Activated CD8-positive, alpha-beta T cell treated with anti-CD3 and anti-CD28 coated beads for 36 hours (primary cell): ENCODE measurements at regions not wholly inside any gene's neighbourhood (a gene's known extent, or its start where the extent isn't known, plus 50 kb on each side); places are given as distances from the start of the nearest gene placed in this dataset.
A peak's percentile ranks its signal among the peaks of the same experiment; 100 is the strongest.
"Not testable (repeated sequence)": the region's sequence is repeated elsewhere in the genome, so short reads cannot be mapped to it uniquely, and the experiment has no call there.

Source experiments
- ATAC-seq: fragments of 200-7000 bp; cut with Tn5 transposase; one replicate; pipeline ENCODE4 v1.10.0; 2021; ENCODE audit warnings: mild to moderate bottlenecking, moderate library complexity
- CTCF ChIA-PET: fragments of 350-600 bp; sonication (Branson Sonifier 250); formaldehyde crosslinking; loops from one replicate; lab custom pipeline; 2021; ENCODE audit warnings: antibody characterized with exemption; lab: Charles Lee
- POLR2A ChIA-PET: fragments of 350-600 bp; sonication (Branson Sonifier 250); formaldehyde crosslinking; loops from one replicate; lab custom pipeline; 2021; ENCODE audit warnings: antibody characterized with exemption; lab: Charles Lee
- DNase-seq: peaks from one replicate; pipeline ENCODE4 v3.0.0-alpha.2; 2020
- H3K27ac Mint-ChIP-seq: one replicate; pipeline ENCODE4 v1.8.0; 2021; ENCODE audit warnings: mild to moderate bottlenecking, mixed read lengths
- H3K27me3 Mint-ChIP-seq: one replicate; pipeline ENCODE4 v1.8.0; 2021; ENCODE audit warnings: mixed read lengths
- H3K36me3 Mint-ChIP-seq: one replicate; pipeline ENCODE4 v1.8.0; 2021; ENCODE audit warnings: low read depth, mixed read lengths
- H3K4me1 Mint-ChIP-seq: one replicate; pipeline ENCODE4 v1.8.0; 2021; ENCODE audit warnings: low read depth, mixed read lengths
- H3K4me3 Mint-ChIP-seq: one replicate; pipeline ENCODE4 v1.8.0; 2021; ENCODE audit warnings: mild to moderate bottlenecking, moderate library complexity, mixed read lengths
- H3K9me3 Mint-ChIP-seq: one replicate; pipeline ENCODE4 v1.8.0; 2021; ENCODE audit warnings: mixed read lengths
- intact Hi-C: fragments of 100-400 bp; cut with micrococcal nuclease; formaldehyde crosslinking; loops from one replicate; pipeline ENCODE4 v1.10.0; 2022
- TF ChIP-seq, protein P1 (sequence below): fragments of 200-600 bp; IDR thresholded peaks from one replicate; pipeline ENCODE4 v1.8.0; 2022; ENCODE audit warnings: antibody characterized with exemption, mild to moderate bottlenecking

DNA sequence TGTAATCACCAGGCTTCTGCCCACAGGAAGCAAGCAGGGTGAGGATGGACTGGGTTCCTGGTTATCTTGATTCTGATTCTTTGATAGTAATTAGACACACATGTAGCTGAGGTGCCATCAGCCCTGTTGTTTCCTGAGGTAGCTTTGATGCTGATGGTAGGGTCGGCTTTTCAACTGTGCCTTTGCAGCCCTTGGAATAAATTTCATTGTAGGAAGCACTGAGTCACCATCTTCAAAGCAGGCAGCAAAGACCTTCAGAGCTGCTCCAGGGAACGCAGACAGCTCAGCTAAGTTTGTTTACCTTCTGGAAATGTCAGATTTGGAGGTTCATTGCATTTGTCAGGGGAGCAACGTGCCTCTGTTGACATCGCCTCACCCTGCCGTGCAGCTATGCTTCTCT is 135.4 kb downstream of the ASMT start:
- DNase-seq: no peak
- Mint-ChIP-seq H3K4me3 (no peak overlapping the region), H3K27ac (no peak overlapping the region), H3K36me3 (peaks cover 40% of the 10 kb centered on the region), H3K9me3 (peaks cover 31% of the 10 kb centered on the region), H3K4me1 (no peaks in the 10 kb centered on the region), H3K27me3 (no peaks in the 10 kb centered on the region)
- ATAC-seq: no peak
- intact Hi-C loops: no loop called here
- TF ChIP-seq, protein P1, sequence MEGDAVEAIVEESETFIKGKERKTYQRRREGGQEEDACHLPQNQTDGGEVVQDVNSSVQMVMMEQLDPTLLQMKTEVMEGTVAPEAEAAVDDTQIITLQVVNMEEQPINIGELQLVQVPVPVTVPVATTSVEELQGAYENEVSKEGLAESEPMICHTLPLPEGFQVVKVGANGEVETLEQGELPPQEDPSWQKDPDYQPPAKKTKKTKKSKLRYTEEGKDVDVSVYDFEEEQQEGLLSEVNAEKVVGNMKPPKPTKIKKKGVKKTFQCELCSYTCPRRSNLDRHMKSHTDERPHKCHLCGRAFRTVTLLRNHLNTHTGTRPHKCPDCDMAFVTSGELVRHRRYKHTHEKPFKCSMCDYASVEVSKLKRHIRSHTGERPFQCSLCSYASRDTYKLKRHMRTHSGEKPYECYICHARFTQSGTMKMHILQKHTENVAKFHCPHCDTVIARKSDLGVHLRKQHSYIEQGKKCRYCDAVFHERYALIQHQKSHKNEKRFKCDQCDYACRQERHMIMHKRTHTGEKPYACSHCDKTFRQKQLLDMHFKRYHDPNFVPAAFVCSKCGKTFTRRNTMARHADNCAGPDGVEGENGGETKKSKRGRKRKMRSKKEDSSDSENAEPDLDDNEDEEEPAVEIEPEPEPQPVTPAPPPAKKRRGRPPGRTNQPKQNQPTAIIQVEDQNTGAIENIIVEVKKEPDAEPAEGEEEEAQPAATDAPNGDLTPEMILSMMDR: no peak
- CTCF ChIA-PET: no interaction called here
- POLR2A ChIA-PET: no interaction called here

DNA sequence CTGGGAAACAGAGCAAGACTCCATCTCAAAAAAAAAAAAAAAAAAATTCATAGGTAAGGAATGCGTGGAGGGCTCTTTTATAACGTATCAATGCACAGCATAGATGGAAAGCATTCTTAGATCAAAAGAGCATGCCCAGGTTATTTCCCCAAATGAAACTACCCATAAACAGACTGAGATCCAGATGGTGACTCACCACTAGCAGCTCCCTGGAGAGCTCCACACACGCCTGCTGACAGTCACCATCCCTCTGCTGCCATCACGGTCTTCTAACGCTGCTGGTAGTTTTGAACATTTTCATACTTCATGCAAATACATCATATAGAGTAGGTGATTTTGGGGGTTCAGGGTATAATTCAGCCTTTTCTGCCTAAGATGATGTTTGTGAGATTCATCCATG is 136.9 kb downstream of the ASMT start:
- ATAC-seq (no peak), DNase-seq (no peak)
- no peak overlapping the region for H3K4me3 Mint-ChIP-seq
- H3K27me3 Mint-ChIP-seq: no peaks in the 10 kb centered on the region
- no peaks in the 10 kb centered on the region for H3K4me1 Mint-ChIP-seq
- H3K36me3 Mint-ChIP-seq: peaks cover 37% of the 10 kb centered on the region
- ChIA-PET POLR2A (no interaction called here), CTCF (no interaction called here)
- no peak overlapping the region for H3K27ac Mint-ChIP-seq
- intact Hi-C loops: no loop called here
- peaks cover 39% of the 10 kb centered on the region for H3K9me3 Mint-ChIP-seq
- TF ChIP-seq, protein P1: no peak

DNA sequence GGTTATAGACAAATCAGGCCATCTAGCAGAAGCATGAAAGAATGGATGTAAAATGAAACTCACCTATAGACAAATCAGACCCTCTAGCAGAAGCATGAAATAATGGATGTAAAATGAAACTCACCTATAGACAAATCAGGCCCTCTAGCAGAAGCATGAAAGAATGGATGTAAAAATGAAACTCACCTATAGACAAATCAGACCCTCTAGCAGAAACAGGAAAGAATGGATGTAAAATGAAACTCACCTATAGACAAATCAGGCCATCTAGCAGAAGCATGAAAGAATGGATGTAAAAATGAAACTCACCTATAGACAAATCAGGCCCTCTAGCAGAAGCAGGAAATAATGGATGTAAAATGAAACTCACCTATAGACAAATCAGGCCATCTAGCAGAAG is 137.9 kb downstream of the ASMT start:
- H3K27ac Mint-ChIP-seq, POLR2A ChIA-PET, ATAC-seq, CTCF ChIA-PET, DNase-seq, H3K4me1 Mint-ChIP-seq, H3K4me3 Mint-ChIP-seq, H3K27me3 Mint-ChIP-seq, intact Hi-C loops: not testable (repeated sequence)
- H3K36me3 Mint-ChIP-seq: peaks cover 39% of the 10 kb centered on the region
- H3K9me3 Mint-ChIP-seq: peaks cover 42% of the 10 kb centered on the region

DNA sequence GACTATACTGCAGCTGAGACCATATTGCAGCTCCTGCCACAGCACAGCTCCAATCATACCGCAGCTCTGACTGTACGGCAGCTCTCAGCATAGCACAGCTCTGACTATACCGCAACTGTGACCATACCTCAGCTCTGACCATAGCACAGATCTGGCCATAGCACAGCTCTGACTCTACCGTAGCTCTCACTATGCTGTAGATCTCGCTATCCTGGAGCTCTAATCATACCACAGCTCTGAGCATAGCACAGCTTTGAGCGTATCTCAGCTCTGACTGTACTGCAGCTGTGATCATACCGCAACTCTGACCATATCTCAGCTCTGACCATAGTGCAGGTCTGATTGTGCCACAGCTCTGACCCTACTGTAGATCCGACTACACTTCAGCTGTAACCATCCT is 139.2 kb downstream of the ASMT start:
- H3K27me3 Mint-ChIP-seq: no peaks in the 10 kb centered on the region
- peaks cover 38% of the 10 kb centered on the region for H3K36me3 Mint-ChIP-seq
- POLR2A ChIA-PET: no interaction called here
- no peak overlapping the region for H3K4me3 Mint-ChIP-seq
- intact Hi-C loops: no loop called here
- peaks cover 39% of the 10 kb centered on the region for H3K9me3 Mint-ChIP-seq
- DNase-seq (no peak), ATAC-seq (no peak)
- TF ChIP-seq, protein P1: no peak
- CTCF ChIA-PET: no interaction called here
- no peak overlapping the region for H3K27ac Mint-ChIP-seq
- no peaks in the 10 kb centered on the region for H3K4me1 Mint-ChIP-seq

DNA sequence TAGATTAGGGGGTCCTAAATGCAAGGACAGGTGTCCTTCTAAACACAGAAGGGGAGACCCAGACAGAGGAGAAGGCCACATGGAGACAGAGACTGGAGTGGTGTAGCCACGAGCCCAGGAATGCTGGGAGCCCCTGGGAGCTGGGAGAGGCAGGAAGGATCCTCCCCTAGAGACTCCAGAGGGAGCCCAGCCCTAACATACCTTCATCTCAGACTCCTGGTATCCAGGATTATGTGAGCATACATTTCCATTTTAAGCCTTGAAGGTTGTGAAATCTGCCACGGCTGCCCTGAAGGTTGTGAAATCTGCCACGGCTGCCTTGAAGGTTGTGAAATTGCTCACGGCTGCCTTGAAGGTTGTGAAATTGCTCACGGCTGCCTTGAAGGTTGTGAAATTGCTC is 148.4 kb downstream of the ASMT start:
- no peak for ATAC-seq
- CTCF ChIA-PET: no interaction called here
- no peak overlapping the region for H3K4me3 Mint-ChIP-seq

DNA sequence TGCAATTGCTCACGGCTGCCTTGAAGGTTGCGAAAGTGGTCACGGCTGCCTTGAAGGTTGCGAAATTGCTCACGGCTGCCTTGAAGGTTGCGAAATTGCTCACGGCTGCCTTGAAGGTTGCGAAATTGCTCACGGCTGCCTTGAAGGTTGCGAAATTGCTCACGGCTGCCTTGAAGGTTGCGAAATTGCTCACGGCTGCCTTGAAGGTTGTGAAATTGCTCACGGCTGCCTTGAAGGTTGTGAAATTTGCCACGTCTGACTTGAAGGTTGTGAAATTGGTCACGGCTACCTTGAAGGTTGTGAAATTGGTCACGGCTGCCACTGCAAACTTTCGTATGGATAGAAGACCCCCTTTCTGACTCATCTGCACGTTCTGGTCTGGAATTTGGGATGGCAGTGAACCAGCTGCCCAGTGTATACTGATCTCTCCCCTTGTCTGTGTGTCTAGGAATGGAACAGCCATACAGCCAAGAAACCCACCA is 150.1 kb downstream of the ASMT start:
- Mint-ChIP-seq H3K36me3 (peaks cover 23% of the 10 kb centered on the region), H3K27ac (peak overlapping the region; percentile 81), H3K9me3 (peaks cover 26% of the 10 kb centered on the region)
- peak; percentile 57 for DNase-seq
- ATAC-seq, CTCF ChIA-PET, POLR2A ChIA-PET, H3K4me1 Mint-ChIP-seq, H3K4me3 Mint-ChIP-seq, H3K27me3 Mint-ChIP-seq, intact Hi-C loops: not testable (repeated sequence)

More for the DNA sequence above, 148.4 kb downstream of the ASMT start:
- Mint-ChIP-seq H3K27ac (peak overlapping the region; percentile 77), H3K27me3 (no peaks in the 10 kb centered on the region), H3K9me3 (peaks cover 25% of the 10 kb centered on the region), H3K4me1 (peaks cover 8% of the 10 kb centered on the region), H3K36me3 (peaks cover 29% of the 10 kb centered on the region)
- POLR2A ChIA-PET: no interaction called here
- TF ChIP-seq, protein P1: no peak
- peak; percentile 6 for DNase-seq
- intact Hi-C loops: no loop called here
